Mononuclear cell (primary cell): ENCODE measurements at regions not wholly inside any gene's neighbourhood (a gene's known extent, or its start where the extent isn't known, plus 50 kb on each side); places are given as distances from the start of the nearest gene placed in this dataset.

ENCODE experiments used
- H3K27me3 ChIP-seq: 2 replicates; pipeline ENCODE4 v1.6.0; 2011; ENCODE audit warnings: low read length, control low read depth; ENCODE audit not compliant: insufficient read depth
- H3K4me1 ChIP-seq: 2 replicates; pipeline ENCODE4 v1.5.1; 2011; ENCODE audit warnings: mild to moderate bottlenecking, low read length, control low read depth; ENCODE audit not compliant: insufficient read depth
- H3K4me3 ChIP-seq: 2 replicates; pipeline ENCODE4 v1.5.1; 2011; ENCODE audit warnings: mild to moderate bottlenecking, low read length, moderate library complexity
- H3K9me3 ChIP-seq: 2 replicates; pipeline ENCODE4 v1.5.1; 2011; ENCODE audit warnings: low read depth, mild to moderate bottlenecking, control low read depth, low read length

- H3K4me1 ChIP-seq, result no peaks in the 10 kb centered on the region
- H3K9me3 ChIP-seq, result no peaks in the 10 kb centered on the region
- H3K4me3 ChIP-seq, result no peak overlapping the region
- H3K27me3 ChIP-seq, result no peaks in the 10 kb centered on the region
Measured at GRCh38 chr13:70505809-70506208, 397.6 kb upstream of the KLHL1 start.

- Histone ChIP-seq H3K27me3 (no peaks in the 10 kb centered on the region), H3K9me3 (no peaks in the 10 kb centered on the region), H3K4me1 (no peaks in the 10 kb centered on the region), H3K4me3 (no peak overlapping the region)
Measured at GRCh38 chr13:70502944-70503343, 394.7 kb upstream of the KLHL1 start.

- no peaks in the 10 kb centered on the region for H3K4me1 ChIP-seq
- H3K4me3 ChIP-seq, result no peak overlapping the region
- H3K9me3 ChIP-seq, result peaks cover 4% of the 10 kb centered on the region
- H3K27me3 ChIP-seq, result no peaks in the 10 kb centered on the region
Measured at GRCh38 chr13:70490320-70490935, 382.2 kb upstream of the KLHL1 start.

GRCh38 chr13:70484931-70485330 is 376.7 kb upstream of the KLHL1 start:
- H3K27me3 ChIP-seq, result no peaks in the 10 kb centered on the region

GRCh38 chr13:70483599-70484276 is 375.5 kb upstream of the KLHL1 start:
- Histone ChIP-seq H3K9me3 (no peaks in the 10 kb centered on the region), H3K4me1 (no peaks in the 10 kb centered on the region), H3K4me3 (no peak overlapping the region), H3K27me3 (no peaks in the 10 kb centered on the region)

More at GRCh38 chr13:70484931-70485330, 376.7 kb upstream of the KLHL1 start:
- Histone ChIP-seq H3K9me3 (no peaks in the 10 kb centered on the region), H3K4me3 (no peak overlapping the region), H3K4me1 (no peaks in the 10 kb centered on the region)

- Histone ChIP-seq H3K4me3 (no peak overlapping the region), H3K9me3 (no peaks in the 10 kb centered on the region), H3K4me1 (no peaks in the 10 kb centered on the region), H3K27me3 (no peaks in the 10 kb centered on the region)
Measured at GRCh38 chr13:70473907-70474306, 365.7 kb upstream of the KLHL1 start.

- Histone ChIP-seq H3K9me3 (no peaks in the 10 kb centered on the region), H3K4me3 (no peak overlapping the region), H3K27me3 (no peaks in the 10 kb centered on the region), H3K4me1 (no peaks in the 10 kb centered on the region)
Measured at GRCh38 chr13:70469077-70469476, 360.8 kb upstream of the KLHL1 start.

GRCh38 chr13:70457474-70457873 is 349.2 kb upstream of the KLHL1 start:
- no peaks in the 10 kb centered on the region for H3K9me3 ChIP-seq
- no peaks in the 10 kb centered on the region for H3K27me3 ChIP-seq
- no peak overlapping the region for H3K4me3 ChIP-seq
- no peaks in the 10 kb centered on the region for H3K4me1 ChIP-seq

GRCh38 chr13:70448820-70449219 is 340.6 kb upstream of the KLHL1 start:
- no peaks in the 10 kb centered on the region for H3K4me1 ChIP-seq
- H3K9me3 ChIP-seq, result no peaks in the 10 kb centered on the region
- no peak overlapping the region for H3K4me3 ChIP-seq
- H3K27me3 ChIP-seq, result no peaks in the 10 kb centered on the region

GRCh38 chr13:70432276-70432805 is 324.1 kb upstream of the KLHL1 start:
- H3K4me1 ChIP-seq, result no peaks in the 10 kb centered on the region
- H3K27me3 ChIP-seq, result no peaks in the 10 kb centered on the region
- H3K9me3 ChIP-seq, result no peaks in the 10 kb centered on the region
- H3K4me3 ChIP-seq, result no peak overlapping the region

GRCh38 chr13:70430256-70430655 is 322.0 kb upstream of the KLHL1 start:
- Histone ChIP-seq H3K9me3 (no peaks in the 10 kb centered on the region), H3K4me1 (no peaks in the 10 kb centered on the region), H3K4me3 (no peak overlapping the region), H3K27me3 (no peaks in the 10 kb centered on the region)

- Histone ChIP-seq H3K4me3 (no peak overlapping the region), H3K4me1 (no peaks in the 10 kb centered on the region), H3K9me3 (no peaks in the 10 kb centered on the region), H3K27me3 (no peaks in the 10 kb centered on the region)
Measured at GRCh38 chr13:70424928-70425327, 316.7 kb upstream of the KLHL1 start.

GRCh38 chr13:70424428-70424827 is 316.2 kb upstream of the KLHL1 start:
- H3K27me3 ChIP-seq, result no peaks in the 10 kb centered on the region
- no peaks in the 10 kb centered on the region for H3K4me1 ChIP-seq
- no peaks in the 10 kb centered on the region for H3K9me3 ChIP-seq
- no peak overlapping the region for H3K4me3 ChIP-seq

GRCh38 chr13:70415136-70415535 is 306.9 kb upstream of the KLHL1 start:
- no peaks in the 10 kb centered on the region for H3K27me3 ChIP-seq
- H3K9me3 ChIP-seq, result no peaks in the 10 kb centered on the region
- H3K4me3 ChIP-seq, result no peak overlapping the region
- no peaks in the 10 kb centered on the region for H3K4me1 ChIP-seq

GRCh38 chr13:70408865-70409264 is 300.6 kb upstream of the KLHL1 start:
- H3K4me1 ChIP-seq, result no peaks in the 10 kb centered on the region
- no peak overlapping the region for H3K4me3 ChIP-seq
- H3K27me3 ChIP-seq, result no peaks in the 10 kb centered on the region
- no peaks in the 10 kb centered on the region for H3K9me3 ChIP-seq

- Histone ChIP-seq H3K4me1 (no peaks in the 10 kb centered on the region), H3K9me3 (no peaks in the 10 kb centered on the region), H3K4me3 (no peak overlapping the region), H3K27me3 (no peaks in the 10 kb centered on the region)
Measured at GRCh38 chr13:70407486-70407885, 299.2 kb upstream of the KLHL1 start.
